ENCODE measurements at regions not wholly inside any gene's neighbourhood (a gene's known extent, or its start where the extent isn't known, plus 50 kb on each side); places are given as distances from the start of the nearest gene placed in this dataset.

- no peak for DNase-seq (ENCODE audit: extremely low read depth, low read depth)
- TF ChIP-seq CTCF (IDR thresholded peaks at IDR 0.05; ENCODE audit: low read depth, low read length): no peak
Observed at GRCh38 chr11:130649801-130650200, 201.4 kb downstream of the ADAMTS15 start.

GRCh38 chr11:130650456-130651030, 202.1 kb downstream of the ADAMTS15 start:
- no peak for DNase-seq (ENCODE audit: extremely low read depth, low read depth)
- TF ChIP-seq CTCF (IDR thresholded peaks at IDR 0.05; ENCODE audit: low read depth, low read length): no peak

- no peak for DNase-seq (ENCODE audit: extremely low read depth, low read depth)
Observed at GRCh38 chr11:130651066-130651855, 202.8 kb downstream of the ADAMTS15 start.

GRCh38 chr11:130652671-130653335, 204.4 kb downstream of the ADAMTS15 start:
- TF ChIP-seq CTCF (IDR thresholded peaks at IDR 0.05; ENCODE audit: low read depth, low read length): no peak
- DNase-seq (ENCODE audit: extremely low read depth, low read depth): peak; percentile 90

More at GRCh38 chr11:130651066-130651855, 202.8 kb downstream of the ADAMTS15 start:
- TF ChIP-seq CTCF (IDR thresholded peaks at IDR 0.05; ENCODE audit: low read depth, low read length): no peak

- no peak for DNase-seq (ENCODE audit: extremely low read depth, low read depth)
Observed at GRCh38 chr11:130653838-130654636, 205.6 kb downstream of the ADAMTS15 start.

GRCh38 chr11:130655300-130655699, 206.9 kb downstream of the ADAMTS15 start:
- no peak for DNase-seq (ENCODE audit: extremely low read depth, low read depth)
- TF ChIP-seq CTCF (IDR thresholded peaks at IDR 0.05; ENCODE audit: low read depth, low read length): no peak

More at GRCh38 chr11:130653838-130654636, 205.6 kb downstream of the ADAMTS15 start:
- TF ChIP-seq CTCF (IDR thresholded peaks at IDR 0.05; ENCODE audit: low read depth, low read length): no peak

Measured in AG09319 (cell line).